Mesenchymal stem cell (in vitro differentiated cells and primary cell): ENCODE measurements at regions not wholly inside any gene's neighbourhood (a gene's known extent, or its start where the extent isn't known, plus 50 kb on each side); places are given as distances from the start of the nearest gene placed in this dataset.

ENCODE experiments used
- DNase-seq: peaks from one replicate; pipeline ENCODE4 v3.0.0-alpha.2; 2013
- H2AFZ ChIP-seq: one replicate; pipeline ENCODE4 v1.6.1; 2013; ENCODE audit warnings: low read depth, mild to moderate bottlenecking, control low read depth, inconsistent platforms, low read length, moderate library complexity
- H2AK5ac ChIP-seq: 2 replicates; pipeline ENCODE4 v1.6.1; 2013; ENCODE audit warnings: low read length, moderate library complexity, mild to moderate bottlenecking, inconsistent platforms; ENCODE audit not compliant: severe bottlenecking
- H2BK120ac ChIP-seq: one replicate; pipeline ENCODE4 v1.6.1; 2013; ENCODE audit warnings: low read depth, mild to moderate bottlenecking, inconsistent platforms, low read length, moderate library complexity
- H2BK12ac ChIP-seq, 2 experiments: one replicate each; pipeline ENCODE4 v1.6.1; 2013; ENCODE audit warnings: inconsistent platforms in 2 of 2, low read length in 2 of 2, mild to moderate bottlenecking in 2 of 2, moderate library complexity in 2 of 2, control low read depth in 1 of 2
- H2BK15ac ChIP-seq: one replicate; pipeline ENCODE4 v1.6.1; 2013; ENCODE audit warnings: mild to moderate bottlenecking, low read depth, inconsistent platforms; ENCODE audit not compliant: poor library complexity, severe bottlenecking
- H2BK5ac ChIP-seq: 2 replicates; pipeline ENCODE4 v1.6.1; 2013; ENCODE audit warnings: low read depth, mild to moderate bottlenecking, low read length, control low read depth, inconsistent platforms; ENCODE audit not compliant: poor library complexity, severe bottlenecking
- H3K14ac ChIP-seq, 2 experiments: one replicate each; pipeline ENCODE4 v1.6.1; 2013; ENCODE audit warnings: inconsistent platforms in 2 of 2, low read length in 2 of 2, control low read depth in 1 of 2, mild to moderate bottlenecking in 1 of 2, moderate library complexity in 1 of 2
- H3K18ac ChIP-seq, 2 experiments: one replicate each; pipeline ENCODE4 v1.6.1; 2013; ENCODE audit warnings: inconsistent platforms in 2 of 2, low read length in 2 of 2, control low read depth in 1 of 2, low read depth in 1 of 2, mild to moderate bottlenecking in 1 of 2
- H3K23ac ChIP-seq, 2 experiments: one replicate each; pipeline ENCODE4 v1.6.1; 2013; ENCODE audit warnings: inconsistent platforms in 2 of 2, low read length in 2 of 2, mild to moderate bottlenecking in 2 of 2, moderate library complexity in 2 of 2, control low read depth in 1 of 2
- H3K27ac ChIP-seq: 2 replicates; pipeline ENCODE4 v1.5.1; 2013; ENCODE audit warnings: mild to moderate bottlenecking, moderate library complexity, low read length, control low read depth, inconsistent platforms; ENCODE audit not compliant: poor library complexity, severe bottlenecking
- H3K27me3 ChIP-seq, 2 experiments: 2 replicates each; pipeline versions ENCODE4 v1.6.1 to v1.7.0; 2013; ENCODE audit warnings: low read length in 2 of 2, mild to moderate bottlenecking in 2 of 2, moderate library complexity in 2 of 2, control low read depth in 1 of 2, inconsistent platforms in 1 of 2; ENCODE audit not compliant: control insufficient read depth in 1 of 2, insufficient read depth in 1 of 2
- H3K36me3 ChIP-seq, 2 experiments: 2 replicates each; pipeline versions ENCODE4 v1.6.1 to v1.7.0; 2013; ENCODE audit warnings: low read length in 2 of 2, control low read depth in 1 of 2, inconsistent platforms in 1 of 2, low read depth in 1 of 2, mild to moderate bottlenecking in 1 of 2; ENCODE audit not compliant: insufficient read depth in 2 of 2, control insufficient read depth in 1 of 2
- H3K4ac ChIP-seq, 2 experiments: one replicate each; pipeline ENCODE4 v1.6.1; 2013; ENCODE audit warnings: inconsistent platforms in 2 of 2, low read length in 2 of 2, mild to moderate bottlenecking in 2 of 2, moderate library complexity in 2 of 2, control low read depth in 1 of 2, low read depth in 1 of 2
- H3K4me1 ChIP-seq: 2 replicates; pipeline ENCODE4 v1.6.1; 2013; ENCODE audit warnings: low read depth, low read length, control low read depth; ENCODE audit not compliant: control insufficient read depth, insufficient read depth
- H3K4me2 ChIP-seq: 2 replicates; pipeline ENCODE4 v1.6.1; 2013; ENCODE audit warnings: low read length, mild to moderate bottlenecking, inconsistent platforms; ENCODE audit not compliant: poor library complexity, severe bottlenecking
- H3K4me3 ChIP-seq, 2 experiments: 2 replicates each; pipeline versions ENCODE4 v1.5.1 to v1.7.0; 2013; ENCODE audit warnings: low read length in 2 of 2, mild to moderate bottlenecking in 2 of 2, control low read depth in 1 of 2, low read depth in 1 of 2; ENCODE audit not compliant: insufficient read depth in 1 of 2
- H3K79me1 ChIP-seq: replicated peaks from 2 replicates; pipeline ENCODE4 v1.6.1; 2013; ENCODE audit warnings: mild to moderate bottlenecking, control low read depth, low read length, inconsistent platforms; ENCODE audit not compliant: poor library complexity, severe bottlenecking
- H3K9ac ChIP-seq: 2 replicates; pipeline ENCODE4 v1.7.0; 2013; ENCODE audit warnings: mild to moderate bottlenecking, low read length, moderate library complexity
- H3K9me3 ChIP-seq: 2 replicates; pipeline ENCODE4 v1.7.0; 2013; ENCODE audit warnings: mild to moderate bottlenecking, low read length; ENCODE audit not compliant: control insufficient read depth
- H4K8ac ChIP-seq: one replicate; pipeline ENCODE4 v1.6.1; 2013; ENCODE audit warnings: inconsistent platforms, mild to moderate bottlenecking, low read length, moderate library complexity
- H4K91ac ChIP-seq: one replicate; pipeline ENCODE4 v1.6.1; 2013; ENCODE audit warnings: mild to moderate bottlenecking, low read length, inconsistent platforms
- WGBS: methylation state at CpG from one replicate; pipeline ENCODE4 v1.1.7; 2013; ENCODE audit warnings: mixed read lengths; 5-methylcytosine and 5-hydroxymethylcytosine counted together

- Histone ChIP-seq H4K91ac (no peak overlapping the region), H3K23ac (no peak overlapping the region), H2BK15ac (no peak overlapping the region), H2AFZ (no peak overlapping the region), H3K9ac (no peak overlapping the region), H3K4me1 (no peaks in the 10 kb centered on the region), H3K27me3 (peaks cover 0 to 14% of the 10 kb centered on the region in 2 experiments), H3K27ac (no peak overlapping the region), H2BK12ac (no peak overlapping the region), H3K36me3 (no peaks in the 10 kb centered on the region), H2AK5ac (no peak overlapping the region), H3K4me3 (no peak overlapping the region), H3K14ac (no peak overlapping the region), H3K18ac (no peak overlapping the region), H3K9me3 (no peaks in the 10 kb centered on the region), H2BK120ac (no peak overlapping the region), H3K79me1 (no peaks in the 10 kb centered on the region), H3K4ac (no peak overlapping the region), H3K4me2 (no peak overlapping the region), H4K8ac (no peak overlapping the region), H2BK5ac (no peak overlapping the region)
- DNase-seq = no peak
- WGBS = 84% methylated on average over 2 of the region's 2 CpGs
These were observed 90.3 kb upstream of the IKZF1 start for GRCh38 chr7:50214126-50214670.

GRCh38 chr7:50213622-50214017 is 90.9 kb upstream of the IKZF1 start:
- Histone ChIP-seq H2BK120ac (no peak overlapping the region), H2BK12ac (no peak overlapping the region), H3K27ac (no peak overlapping the region), H3K36me3 (no peaks in the 10 kb centered on the region), H3K9me3 (no peaks in the 10 kb centered on the region), H3K9ac (no peak overlapping the region), H3K4me3 (no peak overlapping the region), H2BK5ac (no peak overlapping the region), H2BK15ac (no peak overlapping the region), H2AFZ (no peak overlapping the region), H3K4me1 (no peaks in the 10 kb centered on the region), H4K91ac (no peak overlapping the region), H3K4ac (no peak overlapping the region), H3K79me1 (no peaks in the 10 kb centered on the region), H3K4me2 (no peak overlapping the region), H3K14ac (no peak overlapping the region), H3K27me3 (peaks cover 0 to 14% of the 10 kb centered on the region in 2 experiments), H3K23ac (no peak overlapping the region), H3K18ac (no peak overlapping the region), H4K8ac (no peak overlapping the region), H2AK5ac (no peak overlapping the region)
- 78% methylated on average over 4 of the region's 4 CpGs for WGBS
- no peak for DNase-seq

GRCh38 chr7:50212666-50213621 is 91.6 kb upstream of the IKZF1 start:
- no peak overlapping the region for H3K23ac ChIP-seq
- no peaks in the 10 kb centered on the region for H3K4me1 ChIP-seq
- H3K9ac ChIP-seq = no peak overlapping the region
- no peak overlapping the region for H3K4ac ChIP-seq
- H3K36me3 ChIP-seq = no peaks in the 10 kb centered on the region
- H2AK5ac ChIP-seq = no peak overlapping the region
- no peak overlapping the region for H3K18ac ChIP-seq
- no peak overlapping the region for H2BK120ac ChIP-seq
- H3K4me3 ChIP-seq = no peak overlapping the region
- no peak overlapping the region for H4K8ac ChIP-seq
- no peak overlapping the region for H3K14ac ChIP-seq
- no peak overlapping the region for H3K27ac ChIP-seq
- H3K4me2 ChIP-seq = no peak overlapping the region
- H4K91ac ChIP-seq = no peak overlapping the region
- WGBS = 82% methylated on average over 13 of the region's 15 CpGs
- no peak overlapping the region for H2BK5ac ChIP-seq
- no peak for DNase-seq
- no peaks in the 10 kb centered on the region for H3K9me3 ChIP-seq
- H2AFZ ChIP-seq = no peak overlapping the region
- H2BK12ac ChIP-seq = no peak overlapping the region
- H2BK15ac ChIP-seq = no peak overlapping the region
- no peaks in the 10 kb centered on the region for H3K79me1 ChIP-seq
- peaks cover 0 to 14% of the 10 kb centered on the region in 2 experiments for H3K27me3 ChIP-seq

GRCh38 chr7:50212016-50212325 is 92.5 kb upstream of the IKZF1 start:
- H3K4me3 ChIP-seq = no peak overlapping the region
- no peak overlapping the region for H3K9ac ChIP-seq
- DNase-seq = no peak
- H3K18ac ChIP-seq = no peak overlapping the region
- no peak overlapping the region for H3K23ac ChIP-seq
- no peaks in the 10 kb centered on the region for H3K9me3 ChIP-seq
- peaks cover 0 to 14% of the 10 kb centered on the region in 2 experiments for H3K27me3 ChIP-seq
- no peaks in the 10 kb centered on the region for H3K4me1 ChIP-seq
- no peak overlapping the region for H2BK120ac ChIP-seq
- H2BK12ac ChIP-seq = no peak overlapping the region
- H2AFZ ChIP-seq = no peak overlapping the region
- H3K4me2 ChIP-seq = no peak overlapping the region
- H3K79me1 ChIP-seq = no peaks in the 10 kb centered on the region
- H3K4ac ChIP-seq = no peak overlapping the region
- H4K8ac ChIP-seq = no peak overlapping the region
- H2BK5ac ChIP-seq = no peak overlapping the region
- H3K36me3 ChIP-seq = no peaks in the 10 kb centered on the region
- no peak overlapping the region for H2BK15ac ChIP-seq
- no peak overlapping the region for H3K14ac ChIP-seq
- WGBS = 73% methylated on average over 10 of the region's 10 CpGs
- no peak overlapping the region for H2AK5ac ChIP-seq
- H4K91ac ChIP-seq = no peak overlapping the region
- H3K27ac ChIP-seq = no peak overlapping the region
